NCI-H748 (cell line): ENCODE measurements at regions not wholly inside any gene's neighbourhood (a gene's known extent, or its start where the extent isn't known, plus 50 kb on each side); places are given as distances from the start of the nearest gene placed in this dataset.
"Not testable (repeated sequence)": the region's sequence is repeated elsewhere in the genome, so short reads cannot be mapped to it uniquely, and the experiment has no call there.

ENCODE experiments used
- DNase-seq: peaks from one replicate; lab custom pipeline; 2025; ENCODE audit not compliant: unreplicated experiment; lab: John Stamatoyannopoulos, UW

- DNase-seq: no peak
Measured at GRCh38 chr6:121856296-121856695, 420.9 kb downstream of the GJA1 start.

GRCh38 chr6:121857551-121857950, 422.1 kb downstream of the GJA1 start:
- DNase-seq: peak; percentile 31

GRCh38 chr6:121858310-121858709, 422.9 kb downstream of the GJA1 start:
- DNase-seq: no peak

GRCh38 chr6:121858986-121859385, 423.5 kb downstream of the GJA1 start:
- peak; percentile 34 for DNase-seq

GRCh38 chr6:121865811-121866210, 430.4 kb downstream of the GJA1 start:
- DNase-seq: no peak

- no peak for DNase-seq
Measured at GRCh38 chr6:121867095-121867494, 431.6 kb downstream of the GJA1 start.

- DNase-seq: no peak
Measured at GRCh38 chr6:121868206-121868605, 432.8 kb downstream of the GJA1 start.

GRCh38 chr6:121873595-121873994, 438.1 kb downstream of the GJA1 start:
- no peak for DNase-seq

GRCh38 chr6:121876721-121877120, 441.3 kb downstream of the GJA1 start:
- DNase-seq: no peak

GRCh38 chr6:121879149-121879548, 443.7 kb downstream of the GJA1 start:
- DNase-seq: no peak

GRCh38 chr6:121880831-121881230, 445.4 kb downstream of the GJA1 start:
- DNase-seq: no peak

GRCh38 chr6:121881974-121882667, 446.7 kb downstream of the GJA1 start:
- no peak for DNase-seq

- no peak for DNase-seq
Measured at GRCh38 chr6:121884091-121884490, 448.6 kb downstream of the GJA1 start.

- no peak for DNase-seq
Measured at GRCh38 chr6:121884620-121885019, 449.2 kb downstream of the GJA1 start.

GRCh38 chr6:121885399-121886152, 450.1 kb downstream of the GJA1 start:
- DNase-seq: no peak

- no peak for DNase-seq
Measured at GRCh38 chr6:121886223-121886830, 450.9 kb downstream of the GJA1 start.

- DNase-seq: no peak
Measured at GRCh38 chr6:121887724-121888123, 452.3 kb downstream of the GJA1 start.

GRCh38 chr6:121890307-121890910, 455.0 kb downstream of the GJA1 start:
- no peak for DNase-seq

GRCh38 chr6:121895731-121896130, 460.3 kb downstream of the GJA1 start:
- not testable (repeated sequence) for DNase-seq

GRCh38 chr6:121896363-121896762, 460.9 kb downstream of the GJA1 start:
- DNase-seq: no peak

GRCh38 chr6:121896771-121897170, 461.3 kb downstream of the GJA1 start:
- no peak for DNase-seq

- no peak for DNase-seq
Measured at GRCh38 chr6:121897337-121897760, 461.9 kb downstream of the GJA1 start.
